Parathyroid adenoma (tissue), 2 donors: ENCODE measurements at regions not wholly inside any gene's neighbourhood (a gene's known extent, or its start where the extent isn't known, plus 50 kb on each side); places are given as distances from the start of the nearest gene placed in this dataset.

Experiments used
- H2AFZ ChIP-seq: fragments of 300-600 bp; sonication (generic); one replicate; pipeline ENCODE4 v1.7.0; 2017; ENCODE audit warnings: antibody characterized with exemption, mild to moderate bottlenecking
- H3K27ac ChIP-seq: fragments of 300-600 bp; sonication (generic); one replicate; pipeline ENCODE4 v1.7.0; 2017
- H3K27me3 ChIP-seq: fragments of 300-600 bp; sonication (generic); one replicate; pipeline ENCODE4 v1.7.0; 2017; ENCODE audit warnings: low read length; ENCODE audit not compliant: control insufficient read depth, insufficient read depth
- H3K36me3 ChIP-seq: fragments of 300-600 bp; sonication (generic); one replicate; pipeline ENCODE4 v1.7.0; 2017; ENCODE audit warnings: low read length; ENCODE audit not compliant: control insufficient read depth, insufficient read depth
- H3K4me1 ChIP-seq: fragments of 300-600 bp; sonication (generic); one replicate; pipeline ENCODE4 v1.7.0; 2017; ENCODE audit warnings: control low read depth
- H3K4me2 ChIP-seq: fragments of 300-600 bp; sonication (generic); one replicate; pipeline ENCODE4 v1.7.0; 2017; ENCODE audit warnings: low read length
- H3K4me3 ChIP-seq: fragments of 300-600 bp; sonication (generic); one replicate; pipeline ENCODE4 v1.7.0; 2017; ENCODE audit warnings: low read depth, low read length
- H3K79me2 ChIP-seq: fragments of 300-600 bp; sonication (generic); one replicate; pipeline ENCODE4 v1.7.0; 2017; ENCODE audit warnings: control low read depth
- H3K9ac ChIP-seq: fragments of 300-600 bp; sonication (generic); one replicate; pipeline ENCODE4 v1.7.0; 2017; ENCODE audit warnings: mild to moderate bottlenecking
- H3K9me3 ChIP-seq: fragments of 300-600 bp; sonication (generic); one replicate; pipeline ENCODE4 v1.7.0; 2017; ENCODE audit warnings: low read length; ENCODE audit not compliant: control insufficient read depth
- TF ChIP-seq, protein P1 (sequence below): fragments of 300-600 bp; sonication (generic); IDR thresholded peaks from one replicate; pipeline ENCODE4 v1.7.0; 2017; ENCODE audit warnings: antibody characterized with exemption, mild to moderate bottlenecking
- donor health status: primary hyperparathyroidism.

- no peaks in the 10 kb centered on the region for H3K36me3 ChIP-seq
- H2AFZ ChIP-seq: no peak overlapping the region
- no peak overlapping the region for H3K4me2 ChIP-seq
- no peak overlapping the region for H3K27ac ChIP-seq
- H3K4me1 ChIP-seq: no peaks in the 10 kb centered on the region
- no peaks in the 10 kb centered on the region for H3K79me2 ChIP-seq
- no peaks in the 10 kb centered on the region for H3K27me3 ChIP-seq
- H3K4me3 ChIP-seq: no peak overlapping the region
- TF ChIP-seq, protein P1, sequence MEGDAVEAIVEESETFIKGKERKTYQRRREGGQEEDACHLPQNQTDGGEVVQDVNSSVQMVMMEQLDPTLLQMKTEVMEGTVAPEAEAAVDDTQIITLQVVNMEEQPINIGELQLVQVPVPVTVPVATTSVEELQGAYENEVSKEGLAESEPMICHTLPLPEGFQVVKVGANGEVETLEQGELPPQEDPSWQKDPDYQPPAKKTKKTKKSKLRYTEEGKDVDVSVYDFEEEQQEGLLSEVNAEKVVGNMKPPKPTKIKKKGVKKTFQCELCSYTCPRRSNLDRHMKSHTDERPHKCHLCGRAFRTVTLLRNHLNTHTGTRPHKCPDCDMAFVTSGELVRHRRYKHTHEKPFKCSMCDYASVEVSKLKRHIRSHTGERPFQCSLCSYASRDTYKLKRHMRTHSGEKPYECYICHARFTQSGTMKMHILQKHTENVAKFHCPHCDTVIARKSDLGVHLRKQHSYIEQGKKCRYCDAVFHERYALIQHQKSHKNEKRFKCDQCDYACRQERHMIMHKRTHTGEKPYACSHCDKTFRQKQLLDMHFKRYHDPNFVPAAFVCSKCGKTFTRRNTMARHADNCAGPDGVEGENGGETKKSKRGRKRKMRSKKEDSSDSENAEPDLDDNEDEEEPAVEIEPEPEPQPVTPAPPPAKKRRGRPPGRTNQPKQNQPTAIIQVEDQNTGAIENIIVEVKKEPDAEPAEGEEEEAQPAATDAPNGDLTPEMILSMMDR: no peak
- H3K9me3 ChIP-seq: no peaks in the 10 kb centered on the region
- no peak overlapping the region for H3K9ac ChIP-seq
Measured at GRCh38 chr16:9327253-9327652, 235.8 kb downstream of the HAPSTR1 start.

GRCh38 chr16:9328411-9328810, 237.0 kb downstream of the HAPSTR1 start:
- Histone ChIP-seq H3K36me3 (no peaks in the 10 kb centered on the region), H3K27me3 (no peaks in the 10 kb centered on the region), H3K9me3 (no peaks in the 10 kb centered on the region), H3K4me3 (no peak overlapping the region), H2AFZ (no peak overlapping the region), H3K4me1 (no peaks in the 10 kb centered on the region), H3K9ac (no peak overlapping the region), H3K27ac (no peak overlapping the region), H3K4me2 (no peak overlapping the region), H3K79me2 (no peaks in the 10 kb centered on the region)
- TF ChIP-seq, protein P1: no peak

GRCh38 chr16:9330095-9330494, 238.7 kb downstream of the HAPSTR1 start:
- H3K4me3 ChIP-seq: no peak overlapping the region
- H3K27ac ChIP-seq: no peak overlapping the region
- H3K9me3 ChIP-seq: no peaks in the 10 kb centered on the region
- no peaks in the 10 kb centered on the region for H3K79me2 ChIP-seq
- no peak overlapping the region for H2AFZ ChIP-seq
- TF ChIP-seq, protein P1: no peak
- H3K4me1 ChIP-seq: no peaks in the 10 kb centered on the region
- no peak overlapping the region for H3K9ac ChIP-seq
- H3K36me3 ChIP-seq: no peaks in the 10 kb centered on the region
- no peaks in the 10 kb centered on the region for H3K27me3 ChIP-seq
- no peak overlapping the region for H3K4me2 ChIP-seq

DNA sequence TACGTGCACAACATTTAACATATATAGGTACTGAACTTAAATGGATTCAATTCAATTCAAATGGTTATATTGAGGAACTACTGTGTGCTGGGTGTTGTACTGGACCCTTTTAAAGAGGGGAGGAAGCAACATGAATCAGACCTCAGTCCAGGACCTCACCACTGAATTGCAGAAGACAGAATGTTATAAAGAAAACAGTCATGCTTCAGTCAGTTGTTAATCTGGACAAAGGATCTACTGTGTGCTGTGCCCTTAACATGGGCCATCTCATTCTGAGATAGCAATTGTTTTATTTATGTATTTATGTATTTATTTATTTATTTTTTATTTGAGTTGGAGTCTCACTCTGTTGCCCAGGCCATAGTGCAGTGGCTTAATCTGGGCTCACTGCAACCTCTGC, 240.1 kb downstream of the HAPSTR1 start:
- TF ChIP-seq, protein P1: no peak
- H3K36me3 ChIP-seq: no peaks in the 10 kb centered on the region
- H3K4me2 ChIP-seq: no peak overlapping the region
- H3K9ac ChIP-seq: no peak overlapping the region
- no peaks in the 10 kb centered on the region for H3K9me3 ChIP-seq
- H2AFZ ChIP-seq: no peak overlapping the region
- no peaks in the 10 kb centered on the region for H3K4me1 ChIP-seq
- H3K27me3 ChIP-seq: no peaks in the 10 kb centered on the region
- H3K27ac ChIP-seq: no peak overlapping the region
- H3K4me3 ChIP-seq: no peak overlapping the region
- H3K79me2 ChIP-seq: no peaks in the 10 kb centered on the region

GRCh38 chr16:9332574-9333148, 241.2 kb downstream of the HAPSTR1 start:
- H3K4me1 ChIP-seq: no peaks in the 10 kb centered on the region
- no peaks in the 10 kb centered on the region for H3K36me3 ChIP-seq
- no peak overlapping the region for H3K4me3 ChIP-seq
- H3K4me2 ChIP-seq: no peak overlapping the region
- H3K27me3 ChIP-seq: no peaks in the 10 kb centered on the region
- H3K9ac ChIP-seq: no peak overlapping the region
- TF ChIP-seq, protein P1: no peak
- H2AFZ ChIP-seq: no peak overlapping the region
- H3K27ac ChIP-seq: no peak overlapping the region
- H3K79me2 ChIP-seq: no peaks in the 10 kb centered on the region
- no peaks in the 10 kb centered on the region for H3K9me3 ChIP-seq
